PC-3 (cell line): ENCODE measurements at regions not wholly inside any gene's neighbourhood (a gene's known extent, or its start where the extent isn't known, plus 50 kb on each side); places are given as distances from the start of the nearest gene placed in this dataset.

Source experiments
- EZH2 ChIP-seq: fragments of 300-600 bp; sonication (generic); IDR thresholded peaks from one replicate; pipeline ENCODE4 v1.6.1; 2017; ENCODE audit warnings: antibody characterized with exemption, mild to moderate bottlenecking, low read length; ENCODE audit not compliant: unreplicated experiment
- TF ChIP-seq, protein P1 (sequence below): fragments of 300-600 bp; sonication (generic); conservative IDR thresholded peaks from 2 replicates; pipeline ENCODE4 v1.5.1; 2017; ENCODE audit warnings: antibody characterized with exemption, low read depth, mild to moderate bottlenecking, low read length

DNA sequence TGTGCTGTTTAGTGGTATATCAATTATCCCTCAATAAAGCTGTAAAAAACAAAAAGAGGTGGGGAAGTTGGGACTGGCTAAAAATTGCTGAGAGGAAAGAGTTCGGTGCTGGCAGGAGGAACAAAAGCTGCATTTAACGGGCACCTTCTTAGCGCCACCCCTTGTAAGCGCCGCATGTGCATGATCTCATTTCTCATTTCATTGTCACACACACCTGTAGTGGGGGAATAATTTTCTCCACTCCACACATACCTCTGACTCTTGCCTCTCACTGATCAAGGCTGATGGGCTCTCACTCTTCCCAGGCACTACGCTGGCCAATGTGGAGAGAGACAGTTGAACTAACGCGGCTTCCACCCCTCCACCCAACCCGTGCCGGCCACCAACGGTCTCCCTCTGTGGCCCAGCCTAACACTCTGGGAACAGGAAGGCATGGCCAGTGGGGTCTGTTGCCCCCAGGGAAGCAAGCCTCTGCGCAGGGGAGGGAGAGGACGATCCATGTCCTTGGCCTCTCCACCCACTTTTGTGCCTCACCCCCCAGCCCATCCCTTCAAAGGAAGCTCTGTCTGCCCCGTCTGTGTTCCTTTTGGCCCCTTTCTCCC is 186.7 kb upstream of the SYT13 start:
- TF ChIP-seq, protein P1, sequence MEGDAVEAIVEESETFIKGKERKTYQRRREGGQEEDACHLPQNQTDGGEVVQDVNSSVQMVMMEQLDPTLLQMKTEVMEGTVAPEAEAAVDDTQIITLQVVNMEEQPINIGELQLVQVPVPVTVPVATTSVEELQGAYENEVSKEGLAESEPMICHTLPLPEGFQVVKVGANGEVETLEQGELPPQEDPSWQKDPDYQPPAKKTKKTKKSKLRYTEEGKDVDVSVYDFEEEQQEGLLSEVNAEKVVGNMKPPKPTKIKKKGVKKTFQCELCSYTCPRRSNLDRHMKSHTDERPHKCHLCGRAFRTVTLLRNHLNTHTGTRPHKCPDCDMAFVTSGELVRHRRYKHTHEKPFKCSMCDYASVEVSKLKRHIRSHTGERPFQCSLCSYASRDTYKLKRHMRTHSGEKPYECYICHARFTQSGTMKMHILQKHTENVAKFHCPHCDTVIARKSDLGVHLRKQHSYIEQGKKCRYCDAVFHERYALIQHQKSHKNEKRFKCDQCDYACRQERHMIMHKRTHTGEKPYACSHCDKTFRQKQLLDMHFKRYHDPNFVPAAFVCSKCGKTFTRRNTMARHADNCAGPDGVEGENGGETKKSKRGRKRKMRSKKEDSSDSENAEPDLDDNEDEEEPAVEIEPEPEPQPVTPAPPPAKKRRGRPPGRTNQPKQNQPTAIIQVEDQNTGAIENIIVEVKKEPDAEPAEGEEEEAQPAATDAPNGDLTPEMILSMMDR = no peak
- no peak for TF ChIP-seq EZH2
